Jurkat, Clone E6-1 (cell line): ENCODE measurements at regions not wholly inside any gene's neighbourhood (a gene's known extent, or its start where the extent isn't known, plus 50 kb on each side); places are given as distances from the start of the nearest gene placed in this dataset.
A peak's percentile ranks its signal among the peaks of the same experiment; 100 is the strongest.

ENCODE experiments used
- DNase-seq: peaks from one replicate; pipeline ENCODE4 v3.0.0-alpha.2; 2011; ENCODE audit warnings: low read depth, low spot score
- H3K4me3 ChIP-seq: 2 replicates; pipeline ENCODE4 v1.5.1; 2011; ENCODE audit warnings: mild to moderate bottlenecking, low read length, control low read depth, moderate library complexity

- H3K4me3 ChIP-seq, result no peak overlapping the region
- no peak for DNase-seq
Measured at GRCh38 chr6:137724495-137725211, 142.4 kb upstream of the TNFAIP3 start.

- H3K4me3 ChIP-seq, result no peak overlapping the region
- DNase-seq, result no peak
Measured at GRCh38 chr6:137725949-137726348, 141.1 kb upstream of the TNFAIP3 start.

- no peak for DNase-seq
Measured at GRCh38 chr6:137726582-137726981, 140.5 kb upstream of the TNFAIP3 start.

GRCh38 chr6:137727216-137727765, 139.8 kb upstream of the TNFAIP3 start:
- no peak overlapping the region for H3K4me3 ChIP-seq
- no peak for DNase-seq

More at GRCh38 chr6:137726582-137726981, 140.5 kb upstream of the TNFAIP3 start:
- H3K4me3 ChIP-seq, result no peak overlapping the region

- DNase-seq, result no peak
- no peak overlapping the region for H3K4me3 ChIP-seq
Measured at GRCh38 chr6:137728386-137729349, 138.4 kb upstream of the TNFAIP3 start.

- no peak overlapping the region for H3K4me3 ChIP-seq
- no peak for DNase-seq
Measured at GRCh38 chr6:137729866-137730629, 137.0 kb upstream of the TNFAIP3 start.

GRCh38 chr6:137731600-137731959, 135.5 kb upstream of the TNFAIP3 start:
- H3K4me3 ChIP-seq, result no peak overlapping the region
- DNase-seq, result no peak

GRCh38 chr6:137731960-137732616, 135.0 kb upstream of the TNFAIP3 start:
- H3K4me3 ChIP-seq, result no peak overlapping the region
- DNase-seq, result no peak

- H3K4me3 ChIP-seq, result no peak overlapping the region
- no peak for DNase-seq
Measured at GRCh38 chr6:137733372-137733771, 133.7 kb upstream of the TNFAIP3 start.

GRCh38 chr6:137734005-137734874, 132.8 kb upstream of the TNFAIP3 start:
- H3K4me3 ChIP-seq, result no peak overlapping the region

GRCh38 chr6:137734875-137735182, 132.2 kb upstream of the TNFAIP3 start:
- DNase-seq, result no peak
- H3K4me3 ChIP-seq, result no peak overlapping the region

More at GRCh38 chr6:137734005-137734874, 132.8 kb upstream of the TNFAIP3 start:
- no peak for DNase-seq

GRCh38 chr6:137736048-137736818, 130.8 kb upstream of the TNFAIP3 start:
- peak overlapping the region; percentile 42 for H3K4me3 ChIP-seq
- DNase-seq, result peak; percentile 99

- peak overlapping the region; percentile 42 for H3K4me3 ChIP-seq
- DNase-seq, result no peak
Measured at GRCh38 chr6:137736911-137737310, 130.1 kb upstream of the TNFAIP3 start.

- H3K4me3 ChIP-seq, result no peak overlapping the region
- no peak for DNase-seq
Measured at GRCh38 chr6:137737836-137738596, 129.0 kb upstream of the TNFAIP3 start.

GRCh38 chr6:137738931-137739504, 128.0 kb upstream of the TNFAIP3 start:
- no peak overlapping the region for H3K4me3 ChIP-seq
- no peak for DNase-seq

- DNase-seq, result no peak
- H3K4me3 ChIP-seq, result no peak overlapping the region
Measured at GRCh38 chr6:137739544-137739943, 127.5 kb upstream of the TNFAIP3 start.
